Dedifferentiated amniotic fluid mesenchymal stem cell (primary cell): ENCODE measurements at regions not wholly inside any gene's neighbourhood (a gene's known extent, or its start where the extent isn't known, plus 50 kb on each side); places are given as distances from the start of the nearest gene placed in this dataset.
"Not testable (repeated sequence)": the region's sequence is repeated elsewhere in the genome, so short reads cannot be mapped to it uniquely, and the experiment has no call there.

Experiments used
- DNase-seq: peaks from one replicate; pipeline ENCODE4 v3.0.0-alpha.2; 2016; ENCODE audit errors: extremely low spot score

- DNase-seq: not testable (repeated sequence)
Observed at GRCh38 chr13:59292240-59292639, 871.5 kb downstream of the DIAPH3 start.

- DNase-seq: no peak
Observed at GRCh38 chr13:59299584-59299983, 864.1 kb downstream of the DIAPH3 start.

- no peak for DNase-seq
Observed at GRCh38 chr13:59300355-59301173, 863.2 kb downstream of the DIAPH3 start.

GRCh38 chr13:59301174-59301567 lies 862.6 kb downstream of the DIAPH3 start:
- no peak for DNase-seq

- DNase-seq: no peak
Observed at GRCh38 chr13:59303433-59303832, 860.3 kb downstream of the DIAPH3 start.

- DNase-seq: no peak
Observed at GRCh38 chr13:59304596-59304995, 859.1 kb downstream of the DIAPH3 start.

- no peak for DNase-seq
Observed at GRCh38 chr13:59305896-59306295, 857.8 kb downstream of the DIAPH3 start.

GRCh38 chr13:59312776-59313175 lies 851.0 kb downstream of the DIAPH3 start:
- no peak for DNase-seq

- peak; percentile 64 for DNase-seq
Observed at GRCh38 chr13:59318320-59318930, 845.3 kb downstream of the DIAPH3 start.

GRCh38 chr13:59319276-59319675 lies 844.5 kb downstream of the DIAPH3 start:
- no peak for DNase-seq

GRCh38 chr13:59320021-59320420 lies 843.7 kb downstream of the DIAPH3 start:
- no peak for DNase-seq

GRCh38 chr13:59324401-59324800 lies 839.3 kb downstream of the DIAPH3 start:
- not testable (repeated sequence) for DNase-seq

GRCh38 chr13:59326717-59327116 lies 837.0 kb downstream of the DIAPH3 start:
- no peak for DNase-seq

GRCh38 chr13:59330764-59331163 lies 833.0 kb downstream of the DIAPH3 start:
- no peak for DNase-seq

- DNase-seq: no peak
Observed at GRCh38 chr13:59332966-59333365, 830.8 kb downstream of the DIAPH3 start.

GRCh38 chr13:59337070-59337469 lies 826.7 kb downstream of the DIAPH3 start:
- no peak for DNase-seq

GRCh38 chr13:59340151-59340550 lies 823.6 kb downstream of the DIAPH3 start:
- no peak for DNase-seq

- no peak for DNase-seq
Observed at GRCh38 chr13:59340581-59340980, 823.1 kb downstream of the DIAPH3 start.

- DNase-seq: no peak
Observed at GRCh38 chr13:59342400-59342799, 821.3 kb downstream of the DIAPH3 start.

GRCh38 chr13:59343132-59343531 lies 820.6 kb downstream of the DIAPH3 start:
- DNase-seq: no peak

- no peak for DNase-seq
Observed at GRCh38 chr13:59343993-59344822, 819.5 kb downstream of the DIAPH3 start.

- no peak for DNase-seq
Observed at GRCh38 chr13:59345311-59345710, 818.4 kb downstream of the DIAPH3 start.
